HEK293 (cell line): ENCODE measurements at regions not wholly inside any gene's neighbourhood (a gene's known extent, or its start where the extent isn't known, plus 50 kb on each side); places are given as distances from the start of the nearest gene placed in this dataset.

Experiments used
- ZBTB8A ChIP-seq: fragments of 450-650 bp; formaldehyde crosslinking; IDR thresholded peaks from 2 replicates; pipeline ENCODE4 v1.5.1; 2016; ENCODE audit warnings: missing biosample characterization, missing genetic modification characterization
- ZFP3 ChIP-seq: fragments of 450-650 bp; formaldehyde crosslinking; IDR thresholded peaks from 2 replicates; pipeline ENCODE4 v1.5.1; 2016; ENCODE audit warnings: low read depth, missing biosample characterization, missing genetic modification characterization

GRCh38 chr3:67713764-67714469, 59.5 kb upstream of the SUCLG2 start:
- TF ChIP-seq ZBTB8A (tag by site-specific recombination) (no peak), ZFP3 (tag by site-specific recombination) (no peak)
